NCI-H446 (cell line): ENCODE measurements at regions not wholly inside any gene's neighbourhood (a gene's known extent, or its start where the extent isn't known, plus 50 kb on each side); places are given as distances from the start of the nearest gene placed in this dataset.

ENCODE experiments used
- DNase-seq, 2 experiments: peaks; one replicate each; lab custom pipeline; 2025; lab: John Stamatoyannopoulos, UW

- DNase-seq: peak in 1 of 2 experiments; percentile 68
Observed at GRCh38 chr18:40569605-40570004, 1385.4 kb upstream of the PIK3C3 start.

DNA sequence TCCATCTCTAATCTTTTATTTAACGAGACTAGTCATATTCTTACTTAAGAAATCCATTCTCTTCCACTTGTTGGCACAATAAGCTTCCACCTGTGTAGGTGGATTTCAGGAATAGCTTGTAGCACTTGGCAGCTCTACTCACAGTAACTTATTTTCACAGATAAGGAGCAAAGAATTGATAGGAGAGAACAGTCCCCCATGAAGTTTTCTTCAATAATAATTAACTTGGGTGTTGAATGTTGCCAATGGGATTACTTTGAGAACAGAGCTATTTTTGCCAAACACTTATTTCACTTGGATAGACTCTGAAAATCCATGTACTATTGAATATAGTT is 1388.6 kb upstream of the PIK3C3 start:
- DNase-seq: no peak

GRCh38 chr18:40565805-40566509 is 1389.1 kb upstream of the PIK3C3 start:
- no peak for DNase-seq

- peak in 1 of 2 experiments; percentile 30 for DNase-seq
Observed at GRCh38 chr18:40559556-40559955, 1395.5 kb upstream of the PIK3C3 start.

- no peak for DNase-seq
Observed at GRCh38 chr18:40558706-40559392, 1396.2 kb upstream of the PIK3C3 start.

DNA sequence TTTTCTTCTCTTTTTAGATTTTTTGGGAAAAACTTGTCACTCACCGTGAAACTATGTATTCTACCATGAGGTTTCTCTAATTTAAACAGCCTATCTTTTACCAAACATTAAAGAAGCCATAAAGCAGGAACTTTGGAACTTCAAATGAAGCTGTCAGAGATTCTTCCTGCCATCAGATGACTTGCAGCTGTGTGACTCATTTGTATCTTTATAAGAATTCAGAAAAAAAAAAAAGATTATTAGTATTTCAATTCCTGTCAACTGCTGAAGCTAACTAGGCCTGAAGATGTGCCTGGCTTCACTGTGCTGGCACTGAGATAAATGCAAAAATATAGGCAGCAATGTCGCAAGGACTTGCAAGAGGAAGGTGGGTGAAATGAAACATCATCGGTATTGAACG is 1399.1 kb upstream of the PIK3C3 start:
- no peak for DNase-seq

GRCh38 chr18:40553029-40553428 is 1402.0 kb upstream of the PIK3C3 start:
- no peak for DNase-seq

GRCh38 chr18:40546875-40547274 is 1408.2 kb upstream of the PIK3C3 start:
- DNase-seq: no peak

- no peak for DNase-seq
Observed at GRCh38 chr18:40534723-40535122, 1420.3 kb upstream of the PIK3C3 start.

GRCh38 chr18:40532046-40532445 is 1423.0 kb upstream of the PIK3C3 start:
- DNase-seq: no peak

DNA sequence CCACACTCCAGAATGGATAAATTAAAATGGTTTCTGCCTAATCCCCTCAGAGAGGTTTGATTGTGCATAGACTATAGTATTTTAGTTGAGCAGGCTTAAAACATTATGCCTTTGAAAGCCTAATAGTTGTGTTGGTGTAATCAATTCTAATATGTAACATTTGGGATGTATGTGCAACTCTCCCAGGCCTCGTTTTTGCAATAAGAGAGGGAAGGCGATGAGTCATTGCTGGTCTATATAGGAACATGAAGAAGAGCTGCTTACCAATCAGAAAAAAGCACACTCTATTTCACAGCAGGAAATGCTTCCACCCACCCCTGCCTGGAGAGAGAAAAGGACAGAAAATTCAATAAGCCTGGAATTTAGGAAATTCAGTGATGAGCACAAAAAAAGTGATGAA is 1424.0 kb upstream of the PIK3C3 start:
- DNase-seq: no peak

DNA sequence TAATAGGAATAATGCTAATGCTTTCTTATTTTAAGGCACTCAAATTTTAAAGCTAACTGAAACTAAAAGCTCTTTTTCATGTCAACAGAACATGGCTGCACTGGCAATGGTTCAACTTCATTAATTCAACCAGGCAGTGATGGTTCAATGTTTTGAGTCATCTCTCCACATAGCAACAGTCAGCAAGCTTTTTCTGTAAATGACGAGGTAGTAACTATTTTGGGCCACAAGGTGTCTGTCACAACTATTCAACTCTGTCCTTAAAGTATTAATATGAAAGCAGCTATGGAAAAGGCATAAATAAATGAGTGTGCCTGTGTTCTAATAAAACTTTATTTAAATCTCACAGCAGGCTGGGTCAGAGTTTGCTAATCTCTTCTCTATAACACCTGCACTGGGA is 1425.6 kb upstream of the PIK3C3 start:
- peak in 1 of 2 experiments; percentile 1 for DNase-seq

DNA sequence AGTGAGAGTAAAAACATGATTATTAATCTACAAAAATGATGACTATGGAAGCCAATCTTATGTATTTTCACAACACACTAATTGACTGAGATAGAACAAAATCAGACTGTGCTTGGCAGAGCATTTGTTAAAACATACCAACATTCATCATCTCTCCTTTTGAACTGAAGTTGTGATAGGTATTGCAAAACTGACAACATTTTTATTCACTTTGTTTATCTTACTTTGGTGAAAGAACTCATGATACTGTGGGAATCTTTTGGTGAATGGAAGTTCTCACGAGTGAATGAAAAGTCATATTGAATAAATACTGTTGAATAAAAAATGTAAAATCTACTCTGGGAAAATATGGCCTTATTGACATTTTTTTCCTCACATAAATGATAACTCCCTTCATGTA is 1430.2 kb upstream of the PIK3C3 start:
- no peak for DNase-seq

- no peak for DNase-seq
Observed at GRCh38 chr18:40523287-40523686, 1431.7 kb upstream of the PIK3C3 start.

- DNase-seq: no peak
Observed at GRCh38 chr18:40501026-40501425, 1454.0 kb upstream of the PIK3C3 start.

GRCh38 chr18:40494603-40495002 is 1460.4 kb upstream of the PIK3C3 start:
- no peak for DNase-seq

GRCh38 chr18:40493316-40493715 is 1461.7 kb upstream of the PIK3C3 start:
- no peak for DNase-seq

- DNase-seq: no peak
Observed at GRCh38 chr18:40489301-40489700, 1465.7 kb upstream of the PIK3C3 start.

DNA sequence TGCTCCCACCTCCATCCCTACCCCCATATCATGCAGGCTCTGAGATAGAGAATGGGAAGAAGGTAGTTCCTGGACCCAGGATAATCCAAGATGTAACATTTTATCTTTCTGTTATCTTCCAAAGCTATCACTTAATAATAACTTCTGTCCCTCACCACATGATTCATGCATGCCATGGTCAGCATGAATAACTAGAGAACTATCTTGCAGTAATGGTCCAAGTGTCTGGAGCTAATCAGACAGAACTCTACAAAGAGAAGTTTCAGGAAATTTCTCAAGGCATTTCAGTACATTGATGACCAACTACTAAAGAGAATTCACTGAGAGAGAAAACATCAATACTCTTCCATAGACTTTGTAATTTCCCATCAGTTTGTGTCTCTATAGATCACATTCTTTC is 1469.7 kb upstream of the PIK3C3 start:
- DNase-seq: no peak

GRCh38 chr18:40473221-40474029 is 1481.6 kb upstream of the PIK3C3 start:
- DNase-seq: no peak

GRCh38 chr18:40470723-40471122 is 1484.3 kb upstream of the PIK3C3 start:
- DNase-seq: no peak

DNA sequence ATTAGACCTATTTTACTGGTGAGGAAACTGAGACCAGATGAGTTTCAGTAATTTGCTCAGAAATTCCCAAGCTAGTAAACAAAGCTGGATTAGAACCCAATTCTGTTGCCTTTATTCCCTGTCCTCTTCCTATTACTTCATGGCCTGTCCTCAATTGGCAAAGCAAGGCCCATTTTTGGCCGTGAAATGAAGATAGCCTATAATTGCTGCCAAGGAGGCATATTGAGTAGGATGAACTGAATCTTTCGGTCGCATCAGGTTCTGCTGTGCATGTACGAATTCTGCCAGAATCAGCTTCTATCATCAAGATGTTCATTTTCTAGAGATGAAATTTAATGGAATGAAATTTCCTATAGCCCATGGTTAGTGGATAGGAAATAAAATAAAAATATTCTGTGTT is 1485.2 kb upstream of the PIK3C3 start:
- peak; percentile 55 to 87 for DNase-seq

GRCh38 chr18:40469316-40469715 is 1485.7 kb upstream of the PIK3C3 start:
- no peak for DNase-seq
